Caki2 (cell line): ENCODE measurements at regions not wholly inside any gene's neighbourhood (a gene's known extent, or its start where the extent isn't known, plus 50 kb on each side); places are given as distances from the start of the nearest gene placed in this dataset.
A peak's percentile ranks its signal among the peaks of the same experiment; 100 is the strongest.
"Not testable (repeated sequence)": the region's sequence is repeated elsewhere in the genome, so short reads cannot be mapped to it uniquely, and the experiment has no call there.

Experiments used
- DNase-seq: peaks from one replicate; pipeline ENCODE4 v3.0.0-alpha.2; 2015; ENCODE audit warnings: low read depth
- in situ Hi-C: cut with HindIII; loops from 2 replicates; pipeline ENCODE4 v1.10.0; 2016; ENCODE audit warnings: low sequenced_read_pairs, low pct_unique_long_range_greater_than_20kb, mixed read lengths

DNA sequence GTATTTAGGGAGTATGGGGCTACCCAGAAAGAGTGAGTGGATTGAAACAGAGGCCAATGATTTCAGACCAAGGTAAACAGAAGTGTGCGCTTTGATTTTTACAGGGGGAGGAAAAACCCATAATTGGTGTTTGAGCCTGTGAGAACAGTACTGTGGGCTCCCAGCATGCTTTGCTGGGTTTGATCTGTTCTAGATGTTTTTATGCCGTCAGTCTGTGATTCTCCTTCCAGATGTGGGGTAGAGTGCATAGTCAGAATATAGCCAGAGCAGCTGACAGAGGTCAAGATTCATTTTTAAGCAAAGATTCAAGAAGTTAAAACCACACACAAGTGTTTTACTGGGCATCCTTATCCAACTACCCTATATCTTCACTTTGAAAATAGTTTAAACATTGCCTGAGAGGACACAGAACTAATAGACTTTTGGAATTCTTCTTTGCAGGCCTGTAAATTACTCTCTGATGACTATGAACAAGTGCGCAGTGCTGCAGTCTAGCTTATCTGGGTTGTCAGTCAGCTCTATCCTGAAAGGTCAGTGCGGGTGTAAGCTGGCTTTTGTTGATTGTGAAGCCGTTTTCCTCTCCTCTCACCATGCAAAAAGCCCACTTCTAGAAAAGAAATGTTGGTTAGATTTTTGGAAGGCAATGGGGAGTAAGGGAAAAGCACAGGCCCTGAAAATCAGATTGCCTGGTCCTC, 216.2 kb upstream of the VKORC1L1 start:
- not testable (repeated sequence) for DNase-seq

GRCh38 chr7:65683362-65683761, 189.5 kb upstream of the VKORC1L1 start:
- in situ Hi-C loops, DNase-seq: not testable (repeated sequence)

More for the DNA sequence above, 216.2 kb upstream of the VKORC1L1 start:
- in situ Hi-C loops: not testable (repeated sequence)

DNA sequence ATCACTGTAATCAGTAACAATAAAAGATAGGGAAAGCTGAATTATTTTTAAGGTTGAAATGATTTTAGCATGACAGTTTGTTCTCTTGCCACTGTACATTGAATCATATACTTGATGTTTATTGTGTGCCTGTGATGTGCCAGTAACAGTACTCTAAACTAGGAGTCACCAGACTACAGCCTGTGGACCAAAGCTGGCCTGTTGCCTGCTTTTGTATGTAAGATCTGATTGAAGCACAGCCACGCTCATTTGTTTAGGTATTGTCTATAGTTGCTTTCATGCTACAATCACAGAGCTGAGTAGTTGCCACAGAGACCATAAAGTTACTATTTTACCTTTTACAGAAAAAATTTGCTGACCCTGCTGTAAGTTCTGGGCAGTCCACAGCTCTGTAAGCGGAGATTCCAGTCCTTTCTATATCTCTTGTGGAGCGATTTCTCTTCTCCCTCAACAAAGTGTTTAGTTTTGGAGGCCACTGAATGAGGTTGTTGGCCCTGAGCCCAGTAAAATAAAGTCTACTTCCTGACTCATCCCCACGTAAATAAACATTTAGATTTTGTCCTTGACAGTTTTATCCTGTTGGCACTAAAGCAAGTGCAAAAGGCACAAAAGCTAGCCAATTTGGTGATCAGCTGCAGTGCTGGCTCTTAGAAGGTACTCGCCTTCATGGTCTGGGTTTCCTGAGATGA, 173.7 kb upstream of the VKORC1L1 start:
- in situ Hi-C loops, DNase-seq: not testable (repeated sequence)

GRCh38 chr7:65699715-65700356, 173.0 kb upstream of the VKORC1L1 start:
- peak; percentile 14 for DNase-seq
- in situ Hi-C loops: not testable (repeated sequence)

DNA sequence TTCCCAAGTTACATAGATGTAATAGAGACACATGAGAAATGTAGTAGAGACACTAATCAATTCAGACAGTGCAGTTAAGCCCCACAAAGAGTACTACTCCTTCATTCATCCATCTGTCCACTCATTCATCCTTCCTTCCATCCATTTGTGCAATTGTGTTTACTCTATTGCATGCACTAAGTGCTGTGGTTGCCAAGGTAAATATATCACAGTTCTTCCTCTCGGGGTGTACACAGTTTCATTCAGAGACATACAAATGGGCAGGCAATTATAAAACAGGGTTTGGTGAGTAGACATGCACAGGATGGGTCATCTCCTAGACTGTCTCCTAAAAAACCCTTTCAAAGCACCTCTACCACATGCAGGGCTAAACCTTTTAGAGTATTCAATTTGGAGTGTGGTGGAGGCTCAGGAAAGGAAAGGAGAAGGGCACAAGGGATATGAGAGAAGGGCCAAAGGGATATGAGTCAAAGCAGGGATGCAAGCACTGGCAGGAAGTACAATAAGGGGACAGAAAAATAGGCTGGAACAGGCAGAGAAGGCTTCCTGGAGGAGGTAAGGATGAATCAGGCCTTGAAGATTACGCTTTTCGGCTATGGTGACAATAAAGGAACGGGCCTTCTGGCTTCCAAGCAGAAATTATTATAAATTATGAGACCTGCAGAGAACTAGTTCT, 153.6 kb upstream of the VKORC1L1 start:
- DNase-seq, in situ Hi-C loops: not testable (repeated sequence)

DNA sequence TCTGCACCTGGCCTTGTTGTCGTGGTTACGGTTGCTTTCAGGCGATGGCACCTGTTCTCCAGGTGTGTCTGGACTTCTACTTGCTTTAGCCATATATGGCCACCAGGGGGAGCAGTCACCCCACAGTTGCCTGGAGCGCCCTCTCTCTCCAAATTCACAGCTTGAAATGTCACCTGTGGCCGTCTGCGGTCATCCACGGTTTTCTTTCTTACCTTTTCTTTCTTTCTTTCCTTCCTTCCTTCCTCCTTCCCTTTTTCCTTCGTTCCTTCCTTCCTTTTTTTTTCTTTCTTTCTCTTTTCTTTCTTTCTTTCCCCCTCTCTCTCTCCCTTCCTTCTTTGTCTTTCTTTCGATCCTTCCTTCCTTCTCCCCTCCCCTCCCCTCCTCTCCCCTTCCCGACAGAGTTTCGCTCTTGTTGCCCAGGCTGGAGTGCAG, 150.5 kb upstream of the VKORC1L1 start:
- in situ Hi-C loops: no loop called here
- DNase-seq: peak; percentile 33

- in situ Hi-C loops, DNase-seq: not testable (repeated sequence)
Observed at GRCh38 chr7:65727182-65727581, 145.7 kb upstream of the VKORC1L1 start.

DNA sequence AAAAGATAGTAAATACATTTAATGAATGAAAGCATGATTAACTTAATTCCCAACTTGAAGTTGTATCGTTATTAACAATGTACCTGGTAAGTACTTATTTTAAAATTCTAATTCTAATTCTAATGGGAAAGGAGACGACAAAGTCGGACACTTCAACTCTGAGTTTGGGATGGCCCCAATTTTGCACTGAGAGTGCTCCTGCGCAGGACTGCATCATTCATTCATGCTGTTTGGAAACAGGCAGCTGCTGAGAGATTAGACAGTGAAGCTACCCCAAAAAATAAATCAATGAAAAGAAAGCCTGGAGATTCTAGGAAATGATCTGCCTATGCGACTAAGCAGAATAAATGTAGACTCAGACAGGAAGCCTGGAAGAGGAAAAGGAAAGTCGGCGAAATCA, 141.7 kb upstream of the VKORC1L1 start:
- in situ Hi-C loops: no loop called here
- no peak for DNase-seq

DNA sequence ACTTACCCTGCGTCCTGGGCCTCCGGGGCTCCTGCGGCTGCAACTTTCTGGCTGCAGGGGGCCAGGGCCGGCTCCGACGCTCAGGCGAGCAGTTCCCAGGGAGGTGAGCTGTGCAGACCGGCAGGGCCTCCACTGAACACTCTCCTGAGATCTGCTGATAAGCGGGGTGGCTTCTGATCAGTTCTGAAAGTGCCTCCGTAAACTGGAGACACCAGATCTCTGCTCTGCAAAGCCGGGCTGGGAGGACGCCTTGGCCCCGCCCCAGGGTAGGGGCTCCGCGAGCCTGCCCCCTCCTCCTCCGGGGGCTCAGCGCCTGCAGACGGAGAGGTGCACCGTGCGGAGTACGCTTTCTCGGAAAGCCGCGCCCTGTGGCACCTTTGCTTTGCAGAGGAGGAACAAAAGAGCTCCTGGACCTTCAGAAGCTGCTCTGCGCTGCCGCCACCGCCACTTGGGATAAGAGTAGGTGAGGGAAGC, 141.3 kb upstream of the VKORC1L1 start:
- in situ Hi-C loops: no loop called here
- DNase-seq: no peak

GRCh38 chr7:65744406-65744805, 128.5 kb upstream of the VKORC1L1 start:
- no peak for DNase-seq
- in situ Hi-C loops: no loop called here

DNA sequence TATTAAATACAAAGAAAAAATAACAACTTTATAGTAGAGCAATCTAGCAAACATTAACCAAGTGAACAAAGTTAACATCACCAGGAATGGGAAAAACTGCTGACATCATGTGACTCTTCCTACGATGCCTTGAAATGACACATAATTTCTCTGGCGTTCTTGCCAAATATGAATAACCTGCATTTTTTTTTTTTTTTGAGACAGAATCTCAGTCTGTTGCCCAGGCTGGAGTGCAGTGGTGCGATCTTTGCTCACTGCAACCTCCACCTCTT, 126.5 kb upstream of the VKORC1L1 start:
- no peak for DNase-seq
- in situ Hi-C loops: no loop called here

DNA sequence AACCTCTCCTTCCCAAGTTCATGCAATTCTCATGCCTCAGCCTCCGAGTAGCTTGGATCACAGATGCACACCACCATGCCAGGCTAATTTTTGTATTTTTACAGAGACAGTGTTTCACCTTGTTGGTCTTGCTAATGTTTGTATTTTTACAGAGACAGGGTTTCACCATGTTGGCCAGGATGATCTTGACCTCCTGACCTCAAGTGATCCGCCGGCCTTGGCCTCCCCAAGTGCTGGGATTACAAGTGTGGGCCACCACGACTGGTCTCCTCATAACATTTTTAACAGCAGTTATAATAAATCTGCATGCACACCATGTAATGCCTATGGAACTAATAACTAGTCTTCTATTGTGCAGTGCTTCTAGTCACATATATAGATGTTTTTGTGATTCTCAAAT, 123.8 kb upstream of the VKORC1L1 start:
- in situ Hi-C loops: no loop called here

GRCh38 chr7:65749518-65749917, 123.4 kb upstream of the VKORC1L1 start:
- no peak for DNase-seq
- in situ Hi-C loops: no loop called here

More for the DNA sequence above, 123.8 kb upstream of the VKORC1L1 start:
- no peak for DNase-seq

DNA sequence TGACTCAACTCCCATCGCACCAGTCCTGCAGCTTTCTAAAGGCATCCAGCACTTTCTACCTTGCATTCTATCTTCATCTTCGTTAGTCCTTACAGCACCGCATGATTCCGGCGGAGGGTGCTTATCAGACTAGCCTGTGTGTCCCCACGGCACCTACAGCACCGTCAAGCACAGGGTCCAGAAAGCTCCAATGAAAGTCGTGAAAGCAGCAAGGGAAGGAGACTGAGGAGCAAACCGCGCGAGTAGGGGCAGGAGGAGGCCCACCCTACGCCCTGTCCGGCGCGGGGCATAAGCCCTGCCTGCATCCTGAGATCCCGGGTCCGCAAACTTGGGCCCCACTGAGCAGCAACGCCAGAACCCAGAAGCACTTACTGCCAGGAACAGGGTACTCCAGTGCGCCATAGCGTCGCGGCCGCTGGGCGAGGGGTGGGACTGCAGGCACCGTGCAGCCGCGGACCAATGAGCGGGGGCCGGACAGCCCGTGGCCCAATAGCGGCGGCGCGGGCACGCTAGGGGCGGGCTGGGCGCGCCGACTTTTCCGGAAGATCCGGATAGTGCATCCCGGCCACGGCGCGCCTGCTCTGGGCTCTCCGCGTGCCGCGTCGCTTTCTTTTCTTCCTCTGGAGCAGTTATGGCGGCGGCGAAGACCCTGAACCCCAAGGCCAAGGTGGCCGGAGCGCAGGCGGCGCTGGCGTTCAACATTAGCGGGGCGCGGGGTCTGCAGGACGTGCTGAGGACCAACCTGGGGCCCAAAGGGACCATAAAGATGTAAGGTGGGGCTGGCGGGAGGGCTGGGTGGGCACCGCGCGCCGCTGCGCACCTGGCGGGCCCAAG, 122.1 kb upstream of the VKORC1L1 start:
- peak; percentile 91 for DNase-seq

GRCh38 chr7:65754070-65754469, 118.8 kb upstream of the VKORC1L1 start:
- in situ Hi-C loops: not testable (repeated sequence)

More for the DNA sequence above, 122.1 kb upstream of the VKORC1L1 start:
- in situ Hi-C loops: no loop called here

DNA sequence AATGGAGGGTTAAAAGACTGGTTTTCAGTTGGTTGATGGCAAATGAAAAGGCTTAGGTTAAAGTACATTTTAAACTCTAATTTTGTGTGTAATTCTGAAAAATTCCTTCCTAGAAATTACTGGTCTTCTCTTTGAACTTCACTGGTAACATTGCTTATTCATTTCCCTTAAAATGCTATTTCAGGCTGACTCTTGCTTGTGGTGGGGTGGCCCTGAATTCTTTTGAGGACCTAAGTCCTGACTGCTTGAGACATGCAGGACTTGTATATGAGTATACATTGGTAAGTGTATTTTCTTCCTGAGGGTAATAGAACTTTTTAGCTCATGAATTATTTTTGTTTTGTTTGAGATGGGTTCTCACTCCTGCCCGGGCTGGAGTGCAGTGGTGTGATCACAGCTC, 113.9 kb upstream of the VKORC1L1 start:
- in situ Hi-C loops, DNase-seq: not testable (repeated sequence)

More at GRCh38 chr7:65754070-65754469, 118.8 kb upstream of the VKORC1L1 start:
- not testable (repeated sequence) for DNase-seq

DNA sequence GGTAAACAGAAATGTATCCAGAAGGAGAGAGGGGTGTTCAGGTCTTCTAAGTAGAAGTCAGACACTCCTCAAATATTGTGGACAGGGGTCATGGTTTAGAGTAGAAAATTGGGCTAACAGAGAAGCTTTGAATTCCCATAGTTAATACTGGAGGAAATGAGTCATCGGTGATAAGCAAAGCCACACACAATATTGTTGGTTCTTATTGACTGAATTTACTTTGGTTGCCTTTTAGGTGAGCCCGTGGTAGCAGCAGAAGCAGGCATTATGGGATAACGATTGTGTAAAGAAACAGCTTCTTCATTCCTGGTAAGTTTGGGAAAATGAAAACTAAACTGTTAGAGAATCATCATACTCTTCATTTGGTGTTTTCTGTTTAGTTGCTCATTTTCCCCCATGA, 110.2 kb upstream of the VKORC1L1 start:
- in situ Hi-C loops: not testable (repeated sequence)

DNA sequence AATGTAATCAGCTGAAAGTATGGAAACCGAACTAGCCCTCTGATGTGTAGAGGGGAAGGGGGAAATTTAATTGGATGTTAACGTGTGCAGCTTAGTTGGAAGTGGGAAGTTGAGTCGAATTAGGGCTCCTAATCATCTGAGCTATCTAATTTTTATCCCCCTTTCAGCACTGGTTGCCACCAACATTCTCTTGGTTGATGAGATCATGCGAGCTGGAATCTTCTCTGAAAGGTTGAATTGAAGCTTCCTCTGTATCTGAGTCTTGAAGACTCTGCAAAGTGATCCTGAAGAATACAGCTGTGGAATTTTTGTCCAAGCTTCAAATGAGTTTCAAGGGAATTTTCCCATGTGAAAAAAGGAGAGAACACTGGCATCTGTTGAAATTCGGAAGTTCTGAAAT, 109.8 kb upstream of the VKORC1L1 start:
- DNase-seq, in situ Hi-C loops: not testable (repeated sequence)

More for the DNA sequence above, 110.2 kb upstream of the VKORC1L1 start:
- not testable (repeated sequence) for DNase-seq
